Neuronal stem cell (in vitro differentiated cells): ENCODE measurements at regions not wholly inside any gene's neighbourhood (a gene's known extent, or its start where the extent isn't known, plus 50 kb on each side); places are given as distances from the start of the nearest gene placed in this dataset.

Experiments used
- DNase-seq: peaks from one replicate; pipeline ENCODE4 v3.0.0-alpha.2; 2013; ENCODE audit warnings: low spot score
- H2AFZ ChIP-seq: one replicate; pipeline ENCODE4 v1.6.1; 2013; ENCODE audit warnings: mild to moderate bottlenecking, low read length, inconsistent platforms
- H2AK5ac ChIP-seq: 2 replicates; pipeline ENCODE4 v1.6.1; 2013; ENCODE audit warnings: low read depth, mild to moderate bottlenecking, inconsistent platforms, low read length, moderate library complexity, mixed read lengths
- H2BK120ac ChIP-seq: 2 replicates; pipeline ENCODE4 v1.6.1; 2013; ENCODE audit warnings: low read depth, mild to moderate bottlenecking, inconsistent platforms, low read length, moderate library complexity, mixed read lengths
- H2BK12ac ChIP-seq: one replicate; pipeline ENCODE4 v1.6.1; 2013; ENCODE audit warnings: low read length, inconsistent platforms
- H2BK15ac ChIP-seq: 2 replicates; pipeline ENCODE4 v1.6.1; 2013; ENCODE audit warnings: mild to moderate bottlenecking, low read length, inconsistent platforms, mixed read lengths
- H2BK5ac ChIP-seq: one replicate; pipeline ENCODE4 v1.6.1; 2013; ENCODE audit warnings: inconsistent platforms, mild to moderate bottlenecking, low read length, moderate library complexity
- H3K14ac ChIP-seq: one replicate; pipeline ENCODE4 v1.6.1; 2013; ENCODE audit warnings: low read length, inconsistent platforms
- H3K18ac ChIP-seq: 2 replicates; pipeline ENCODE4 v1.6.1; 2013; ENCODE audit warnings: low read length, inconsistent platforms
- H3K23ac ChIP-seq: 2 replicates; pipeline ENCODE4 v1.6.1; 2013; ENCODE audit warnings: low read depth, mild to moderate bottlenecking, mixed read lengths, low read length, inconsistent platforms; ENCODE audit not compliant: poor library complexity
- H3K27ac ChIP-seq: replicated peaks from 3 replicates; pipeline ENCODE4 v1.5.1; 2013; ENCODE audit warnings: low read length, inconsistent platforms
- H3K27me3 ChIP-seq, 3 experiments: 2 replicates each; pipeline ENCODE4 v1.6.1; 2013; ENCODE audit warnings: low read length in 3 of 3, mild to moderate bottlenecking in 2 of 3, inconsistent platforms in 1 of 3, low read depth in 1 of 3, mixed read lengths in 1 of 3, moderate library complexity in 1 of 3; ENCODE audit not compliant: control insufficient read depth in 3 of 3, insufficient read depth in 3 of 3
- H3K36me3 ChIP-seq, 2 donors: replicated peaks in 1 of 2; 2 replicates each; pipeline ENCODE4 v1.6.1; 2013; ENCODE audit warnings: low read length in 2 of 2; ENCODE audit not compliant: control insufficient read depth in 2 of 2, insufficient read depth in 2 of 2
- H3K4ac ChIP-seq: 2 replicates; pipeline ENCODE4 v1.6.1; 2013; ENCODE audit warnings: inconsistent platforms, mild to moderate bottlenecking, low read length, moderate library complexity
- H3K4me1 ChIP-seq, 2 donors: 1 replicate in 1 of 2; 2 replicates in 1 of 2; pipeline ENCODE4 v1.6.1; 2013; ENCODE audit warnings: low read length in 2 of 2, low read depth in 1 of 2; ENCODE audit not compliant: control insufficient read depth in 2 of 2, insufficient read depth in 1 of 2
- H3K4me2 ChIP-seq: one replicate; pipeline ENCODE4 v1.6.1; 2013; ENCODE audit warnings: mild to moderate bottlenecking, low read length, inconsistent platforms; ENCODE audit not compliant: insufficient read depth, poor library complexity, severe bottlenecking
- H3K4me3 ChIP-seq, 2 donors: 2 replicates each; pipeline ENCODE4 v1.5.1; 2013; ENCODE audit warnings: low read length in 2 of 2, mild to moderate bottlenecking in 2 of 2, inconsistent platforms in 1 of 2, moderate library complexity in 1 of 2
- H3K79me1 ChIP-seq: one replicate; pipeline ENCODE4 v1.6.1; 2013; ENCODE audit warnings: low read depth, mild to moderate bottlenecking, inconsistent platforms, low read length, moderate library complexity
- H3K9ac ChIP-seq: one replicate; pipeline ENCODE4 v1.6.1; 2013; ENCODE audit warnings: mild to moderate bottlenecking, low read depth, low read length, inconsistent platforms; ENCODE audit not compliant: poor library complexity
- H3K9me3 ChIP-seq, 2 donors: replicated peaks in 1 of 2; 2 replicates each; pipeline versions ENCODE3 to v1.6.1; 2013; ENCODE audit warnings: low read length in 2 of 2, mild to moderate bottlenecking in 2 of 2, inconsistent platforms in 1 of 2, low read depth in 1 of 2, mixed read lengths in 1 of 2, moderate library complexity in 1 of 2; ENCODE audit not compliant: control insufficient read depth in 2 of 2, insufficient read depth in 1 of 2
- H4K8ac ChIP-seq: one replicate; pipeline ENCODE4 v1.6.1; 2013; ENCODE audit warnings: low read depth, mild to moderate bottlenecking, inconsistent platforms, low read length, moderate library complexity
- H4K91ac ChIP-seq: one replicate; pipeline ENCODE4 v1.6.1; 2013; ENCODE audit warnings: low read length, low read depth, mild to moderate bottlenecking, inconsistent platforms; ENCODE audit not compliant: poor library complexity
- WGBS, 2 donors: extraction: QIAGEN DNeasy Blood & Tissue Kit; methylation state at CpG; one replicate each; pipeline ENCODE4 v1.1.7; 2013; ENCODE audit warnings: missing lambda C conversion rate in 2 of 2, mixed read lengths in 1 of 2; ENCODE audit not compliant: insufficient read length in 2 of 2, insufficient replicate concordance in 1 of 2; ENCODE audit errors: extremely low coverage in 2 of 2; 5-methylcytosine and 5-hydroxymethylcytosine counted together

DNA sequence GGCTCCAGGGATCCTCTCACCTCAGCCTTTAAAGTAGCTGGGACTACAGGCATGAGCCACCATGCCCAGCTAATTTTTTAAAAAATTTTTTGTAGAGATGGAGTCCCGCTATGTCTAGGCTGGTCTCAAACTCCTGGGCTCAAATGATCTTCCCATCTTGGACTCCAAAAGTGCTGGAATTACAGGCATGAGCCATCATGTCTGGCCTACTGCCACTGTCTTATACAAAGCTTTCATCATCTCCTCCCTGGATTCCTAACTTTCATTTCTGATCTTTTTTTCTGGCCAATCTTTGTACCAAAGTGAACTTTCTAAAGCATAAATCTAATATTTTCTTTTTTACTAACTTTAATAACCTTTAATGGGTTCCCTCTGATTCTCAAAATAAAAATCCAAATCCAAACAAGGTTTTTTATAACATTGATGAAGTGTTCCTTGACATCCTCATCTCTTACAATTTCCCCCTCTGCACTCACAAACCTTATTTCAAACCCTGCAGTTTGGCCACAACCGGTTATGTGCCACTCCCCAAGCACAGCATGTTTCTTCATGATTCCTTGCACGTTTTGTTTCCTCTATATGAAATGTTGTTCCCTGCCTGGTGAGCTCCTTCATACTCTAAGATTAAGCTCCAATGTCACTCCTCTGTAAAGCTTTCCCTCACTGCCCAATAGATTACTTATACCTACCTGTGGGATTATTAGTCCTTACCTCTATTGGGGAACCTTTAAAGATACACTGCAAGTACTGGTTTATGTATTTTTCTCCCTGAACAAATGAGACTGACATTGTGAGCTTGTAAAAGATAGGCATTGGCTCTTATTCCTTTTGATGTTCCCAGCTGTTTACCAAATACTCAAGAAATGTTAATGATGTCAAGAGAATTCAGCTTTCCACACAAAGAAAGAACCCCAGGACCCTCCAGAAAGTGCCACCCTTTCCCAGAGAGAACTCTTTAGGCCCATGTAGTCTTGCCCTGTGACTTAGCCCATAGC, 101.7 kb downstream of the HOXA1 start:
- Histone ChIP-seq H3K9me3 (no peaks in the 10 kb centered on the region), H2BK12ac (no peak overlapping the region), H3K23ac (no peak overlapping the region), H3K4me1 (no peaks in the 10 kb centered on the region), H3K14ac (no peak overlapping the region), H2BK120ac (no peak overlapping the region), H2AK5ac (no peak overlapping the region), H3K27ac (no peak overlapping the region), H3K27me3 (no peaks in the 10 kb centered on the region), H2BK5ac (no peak overlapping the region), H3K9ac (no peak overlapping the region), H3K4me3 (no peak overlapping the region), H3K36me3 (no peaks in the 10 kb centered on the region), H3K18ac (no peak overlapping the region), H3K4ac (no peak overlapping the region), H2BK15ac (no peak overlapping the region), H3K79me1 (no peaks in the 10 kb centered on the region), H3K4me2 (no peak overlapping the region), H4K91ac (no peak overlapping the region), H2AFZ (no peak overlapping the region), H4K8ac (no peak overlapping the region)
- DNase-seq = no peak
- no CpG with 5 or more reads among the region's 3 CpGs for WGBS, 2 donors

DNA sequence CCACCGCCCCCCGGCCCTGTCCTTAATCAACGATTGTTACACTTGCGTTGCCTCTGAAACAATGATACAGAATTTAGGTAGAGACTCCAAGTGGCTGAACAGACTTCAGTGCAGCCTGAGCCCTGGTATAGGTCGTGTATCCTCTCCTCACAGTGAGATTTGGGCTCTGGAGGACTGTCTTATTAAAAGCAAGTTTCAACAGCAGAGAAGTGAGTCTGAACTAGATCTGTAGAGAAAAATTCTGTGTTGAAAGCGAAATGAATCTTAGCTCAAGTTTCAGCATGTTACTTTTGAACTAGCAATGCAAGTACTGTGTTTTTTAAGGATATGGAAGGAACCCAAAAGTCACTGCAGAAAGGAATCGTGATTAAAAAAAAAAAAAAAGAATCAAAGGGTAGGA, 103.1 kb downstream of the HOXA1 start:
- Histone ChIP-seq H3K14ac (no peak overlapping the region), H2BK120ac (no peak overlapping the region), H3K79me1 (no peaks in the 10 kb centered on the region), H4K91ac (no peak overlapping the region), H2AFZ (no peak overlapping the region), H3K23ac (no peak overlapping the region), H3K9ac (no peak overlapping the region), H3K4me1 (no peaks in the 10 kb centered on the region), H3K4me2 (no peak overlapping the region), H2AK5ac (no peak overlapping the region), H2BK5ac (no peak overlapping the region), H3K27me3 (no peaks in the 10 kb centered on the region), H3K4ac (no peak overlapping the region), H2BK15ac (no peak overlapping the region), H3K18ac (no peak overlapping the region), H4K8ac (no peak overlapping the region), H3K4me3 (no peak overlapping the region), H3K36me3 (no peaks in the 10 kb centered on the region), H3K9me3 (no peaks in the 10 kb centered on the region), H2BK12ac (no peak overlapping the region), H3K27ac (no peak overlapping the region)
- no peak for DNase-seq
- WGBS, 2 donors = no CpG with 5 or more reads among the region's 7 CpGs

DNA sequence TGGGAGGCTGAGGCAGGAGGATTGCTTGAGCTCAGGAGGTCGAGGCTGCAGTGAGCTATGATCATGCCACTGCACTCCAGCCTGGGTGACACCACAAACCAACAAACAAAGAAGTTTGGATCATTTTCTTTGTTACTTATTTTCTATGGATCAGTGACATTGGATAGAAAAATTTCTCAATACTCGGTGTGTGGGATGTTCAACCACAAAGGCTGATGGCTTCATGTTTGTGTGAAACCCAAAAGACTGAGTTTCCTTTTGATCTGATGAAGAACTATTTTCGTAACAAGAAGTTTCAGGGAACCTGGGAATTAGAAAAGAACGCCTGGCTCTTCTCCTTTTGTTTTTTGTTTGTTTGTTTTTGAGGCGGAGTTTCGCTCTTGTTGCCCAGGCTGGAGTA, 104.0 kb downstream of the HOXA1 start:
- no CpG with 5 or more reads among the region's 6 CpGs for WGBS, 2 donors
- Histone ChIP-seq H3K4me3 (no peak overlapping the region), H3K4me2 (no peak overlapping the region), H3K14ac (no peak overlapping the region), H3K36me3 (no peaks in the 10 kb centered on the region), H4K8ac (no peak overlapping the region), H2AK5ac (no peak overlapping the region), H4K91ac (no peak overlapping the region), H3K27ac (no peak overlapping the region), H3K18ac (no peak overlapping the region), H3K9me3 (no peaks in the 10 kb centered on the region), H2AFZ (no peak overlapping the region), H2BK120ac (no peak overlapping the region), H3K27me3 (no peaks in the 10 kb centered on the region), H2BK5ac (no peak overlapping the region), H3K79me1 (no peaks in the 10 kb centered on the region), H2BK12ac (no peak overlapping the region), H3K9ac (no peak overlapping the region), H3K4me1 (no peaks in the 10 kb centered on the region), H3K23ac (no peak overlapping the region), H3K4ac (no peak overlapping the region), H2BK15ac (no peak overlapping the region)
- DNase-seq = no peak

DNA sequence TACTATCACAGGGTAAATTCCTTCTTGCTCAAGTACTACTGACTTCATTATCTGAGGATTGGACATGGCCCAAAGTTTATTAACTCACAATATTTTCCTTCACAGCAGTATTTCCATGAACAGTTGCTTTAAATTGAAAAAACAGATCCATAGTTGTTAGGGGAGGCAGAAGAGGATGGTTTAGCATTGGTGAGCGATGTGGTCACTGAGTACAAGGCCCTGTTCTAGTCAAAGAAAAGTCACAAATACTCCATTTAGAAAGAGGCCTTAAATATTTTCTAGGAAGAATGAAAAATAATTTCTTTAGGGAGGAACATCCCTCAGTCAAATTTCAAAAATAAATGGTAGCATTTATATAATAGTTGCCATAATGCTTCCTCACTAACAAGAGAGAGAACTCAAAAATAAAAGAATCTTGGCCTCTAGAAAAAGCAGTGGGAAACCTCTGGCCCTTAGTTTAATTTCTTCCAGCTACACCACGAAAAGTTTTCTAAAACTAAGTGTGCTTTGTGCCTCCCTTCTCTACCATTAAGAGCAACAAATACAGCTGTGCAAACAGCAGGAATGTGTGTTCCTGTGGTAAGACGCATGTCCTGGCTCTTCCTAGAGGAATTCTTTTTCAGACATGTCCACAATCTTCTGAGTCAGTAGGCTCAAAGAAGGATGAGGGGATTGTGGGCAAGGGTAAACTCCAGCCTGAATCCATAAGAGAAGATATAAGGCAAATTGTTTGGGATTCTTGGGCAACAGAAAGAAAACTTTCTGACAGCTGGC, 105.7 kb downstream of the HOXA1 start:
- H3K36me3 ChIP-seq = no peaks in the 10 kb centered on the region
- H3K9me3 ChIP-seq = no peaks in the 10 kb centered on the region
- no peak overlapping the region for H3K4me3 ChIP-seq
- no peak overlapping the region for H2BK15ac ChIP-seq
- H3K23ac ChIP-seq = no peak overlapping the region
- no peak overlapping the region for H2AFZ ChIP-seq
- WGBS, 2 donors = no CpG with 5 or more reads among the region's 3 CpGs
- H3K27me3 ChIP-seq = no peaks in the 10 kb centered on the region
- H4K91ac ChIP-seq = no peak overlapping the region
- no peak overlapping the region for H2BK120ac ChIP-seq
- no peak overlapping the region for H3K4me2 ChIP-seq
- H2AK5ac ChIP-seq = no peak overlapping the region
- H3K14ac ChIP-seq = no peak overlapping the region
- no peaks in the 10 kb centered on the region for H3K79me1 ChIP-seq
- no peak for DNase-seq
- no peak overlapping the region for H2BK5ac ChIP-seq
- H2BK12ac ChIP-seq = no peak overlapping the region
- no peak overlapping the region for H4K8ac ChIP-seq
- no peak overlapping the region for H3K18ac ChIP-seq
- H3K4ac ChIP-seq = no peak overlapping the region
- H3K9ac ChIP-seq = no peak overlapping the region
- H3K27ac ChIP-seq = no peak overlapping the region
- H3K4me1 ChIP-seq = no peaks in the 10 kb centered on the region
